K562 (cell line): ENCODE measurements at regions not wholly inside any gene's neighbourhood (a gene's known extent, or its start where the extent isn't known, plus 50 kb on each side); places are given as distances from the start of the nearest gene placed in this dataset.

ENCODE experiments used
- ATAC-seq: fragments of 200-7000 bp; cut with Tn5 transposase; 3 replicates; pipeline ENCODE4 v1.9.1; 2020; ENCODE audit warnings: moderate library complexity
- BruUV-seq: library from RNA; stranded (reverse); fragments of 400-500 nt; replicated peaks from 2 replicates; lab custom pipeline; 2021; lab: Mats Ljungman, UMichigan
- CTCF ChIA-PET: fragments of 300-600 bp; formaldehyde crosslinking; extraction: SDS; loops from one replicate; lab custom pipeline; 2021; ENCODE audit warnings: low intra/inter-chr PET ratio; lab: Yijun Ruan, JAX
- POLR2A ChIA-PET: fragments of 300-600, 350-650 bp; sonication (Branson Sonifier 250); formaldehyde crosslinking; extraction: SDS; loops from one replicate; lab custom pipeline; 2021; ENCODE audit warnings: antibody characterized with exemption, inconsistent platforms; lab: Yijun Ruan, JAX
- DNase-seq, 4 experiments: peaks; one replicate each; pipeline versions ENCODE4 v3.0.0 to v3.0.0-alpha.2; 2011 to 2018; ENCODE audit warnings: low spot score in 3 of 4, mixed read lengths in 3 of 4; ENCODE audit errors: extremely low read depth in 1 of 4
- FAIRE-seq: peaks from 2 replicates; lab custom pipeline; 2011; peaks lifted over from hg19 to GRCh38; lab: Jason Lieb, UNC
- H2AFZ ChIP-seq: 2 replicates; pipeline ENCODE4 v1.6.0; 2011; ENCODE audit warnings: low read depth, low read length, control low read depth, inconsistent platforms
- H3K27ac ChIP-seq: fragments of 200-600 bp; 3 replicates; pipeline ENCODE4 v1.8.0; 2011; ENCODE audit warnings: low read depth, mild to moderate bottlenecking, control low read depth, inconsistent platforms, low read length, moderate library complexity, mixed read lengths; ENCODE audit errors: extremely low read depth
- H3K27me3 ChIP-seq, 2 experiments: fragments of 300-600 bp in 1 of 2; 2 replicates in 1 of 2; 3 replicates in 1 of 2; pipeline versions ENCODE4 v1.6.0 to v1.8.0; 2011; ENCODE audit warnings: inconsistent platforms in 2 of 2, low read length in 2 of 2, mild to moderate bottlenecking in 1 of 2, mixed read lengths in 1 of 2, moderate library complexity in 1 of 2; ENCODE audit not compliant: control insufficient read depth in 2 of 2, insufficient read depth in 2 of 2
- H3K36me3 ChIP-seq: fragments of 300-600 bp; 3 replicates; pipeline ENCODE4 v1.8.0; 2011; ENCODE audit warnings: mild to moderate bottlenecking, low read length, inconsistent platforms; ENCODE audit not compliant: control insufficient read depth, insufficient read depth
- H3K4me1 ChIP-seq, 2 experiments: fragments of 200-600 bp in 1 of 2; replicated peaks in 1 of 2; 2 replicates in 1 of 2; 3 replicates in 1 of 2; pipeline versions ENCODE4 v1.5.1 to v1.8.0; 2011; ENCODE audit warnings: inconsistent platforms in 2 of 2, low read length in 2 of 2, mild to moderate bottlenecking in 1 of 2, mixed read lengths in 1 of 2, moderate library complexity in 1 of 2; ENCODE audit not compliant: control insufficient read depth in 2 of 2, insufficient read depth in 2 of 2
- H3K4me2 ChIP-seq: 2 replicates; pipeline ENCODE4 v1.6.1; 2011; ENCODE audit warnings: low read length, control low read depth, inconsistent platforms, mixed read lengths; ENCODE audit not compliant: insufficient read depth
- H3K4me3 ChIP-seq: fragments of 200-600 bp; sonication (generic), shearing (Covaris generic); 2 replicates; pipeline ENCODE4 v1.5.1; 2016; ENCODE audit warnings: control low read depth, inconsistent platforms
- H3K79me2 ChIP-seq: fragments of 200-600 bp; 3 replicates; pipeline ENCODE4 v1.8.0; 2011; ENCODE audit warnings: low read length, inconsistent platforms; ENCODE audit not compliant: control insufficient read depth, insufficient read depth
- H3K9ac ChIP-seq, 2 experiments: 2 replicates each; pipeline versions ENCODE4 v1.6.0 to v1.6.1; 2011; ENCODE audit warnings: low read depth in 2 of 2, low read length in 2 of 2, control low read depth in 1 of 2, inconsistent platforms in 1 of 2, mild to moderate bottlenecking in 1 of 2, mixed read lengths in 1 of 2; ENCODE audit not compliant: insufficient read depth in 1 of 2
- H3K9me1 ChIP-seq: one replicate; pipeline ENCODE4 v1.6.0; 2011; ENCODE audit warnings: inconsistent platforms, mild to moderate bottlenecking, low read length, moderate library complexity; ENCODE audit not compliant: control insufficient read depth, insufficient read depth
- H3K9me3 ChIP-seq: replicated peaks from 2 replicates; pipeline ENCODE4 v1.5.1; 2011; ENCODE audit warnings: low read depth, low read length, inconsistent platforms; ENCODE audit not compliant: control insufficient read depth, insufficient read depth
- H4K20me1 ChIP-seq: replicated peaks from 2 replicates; pipeline ENCODE4 v1.6.1; 2011; ENCODE audit warnings: low read length, inconsistent platforms, mixed read lengths; ENCODE audit not compliant: control insufficient read depth, insufficient read depth
- CBX3 ChIP-seq, 2 experiments: IDR thresholded peaks; 1 replicate in 1 of 2; 2 replicates in 1 of 2; pipeline ENCODE4 v1.6.1; 2012; ENCODE audit warnings: inconsistent platforms in 2 of 2, low read length in 2 of 2, borderline replicate concordance in 1 of 2, control low read depth in 1 of 2
- PHF20 ChIP-seq: fragments of 450-650 bp; IDR thresholded peaks from 2 replicates; pipeline ENCODE4 v1.6.1; 2018; ENCODE audit not compliant: partially characterized antibody
- RAD51 ChIP-seq: fragments of 450-650 bp; IDR thresholded peaks from 2 replicates; pipeline ENCODE4 v1.7.1; 2016; ENCODE audit warnings: low read depth, mild to moderate bottlenecking, borderline replicate concordance
- SMAD2 ChIP-seq: fragments of 150-350 bp; IDR thresholded peaks from 2 replicates; pipeline ENCODE4 v1.6.1; 2014; ENCODE audit warnings: low read depth, mild to moderate bottlenecking, low read length
- SRSF1 ChIP-seq: fragments of 200-400 bp; formaldehyde crosslinking; IDR thresholded peaks from 2 replicates; pipeline ENCODE4 v1.6.1; 2017; ENCODE audit warnings: mild to moderate bottlenecking, low read depth, low read length, moderate library complexity
- SRSF7 ChIP-seq: fragments of 200-400 bp; formaldehyde crosslinking; optimal IDR thresholded peaks from 2 replicates; pipeline ENCODE3; 2017; ENCODE audit warnings: mild to moderate bottlenecking, low read depth, low read length
- TOE1 ChIP-seq, 2 experiments: fragments of 450-650 bp in 1 of 2; sonication (generic) in 1 of 2; formaldehyde crosslinking in 1 of 2; IDR thresholded peaks; 2 replicates each; pipeline versions ENCODE4 v1.7.1 to v1.8.0; 2016 to 2022; ENCODE audit warnings: borderline replicate concordance in 2 of 2, mild to moderate bottlenecking in 2 of 2, antibody characterized with exemption in 1 of 2, inconsistent platforms in 1 of 2, low read depth in 1 of 2, missing genetic modification reagents in 1 of 2, moderate library complexity in 1 of 2
- YBX1 ChIP-seq: fragments of 450-650 bp; IDR thresholded peaks from 2 replicates; pipeline ENCODE4 v1.7.1; 2016; ENCODE audit warnings: mild to moderate bottlenecking
- ZBTB34 ChIP-seq: fragments of 250-450 bp; sonication (Bioruptor Pico); IDR thresholded peaks from 2 replicates; pipeline ENCODE4 v1.8.0; 2021; ENCODE audit warnings: mild to moderate bottlenecking, moderate library complexity
- ZNF212 ChIP-seq: fragments of 450-650 bp; formaldehyde crosslinking; IDR thresholded peaks from 2 replicates; pipeline ENCODE4 v1.4.0; 2020; ENCODE audit warnings: mild to moderate bottlenecking
- ZNF551 ChIP-seq: fragments of 250-450 bp; sonication (Bioruptor Pico); IDR thresholded peaks from 2 replicates; pipeline ENCODE4 v1.5.0; 2021; ENCODE audit warnings: mild to moderate bottlenecking, moderate library complexity
- ZSCAN29 ChIP-seq: fragments of 450-650 bp; IDR thresholded peaks from 2 replicates; pipeline ENCODE4 v1.6.1; 2017
- WGBS: fragments of 100-300 bp; shearing (Covaris generic); methylation state at CpG from one replicate; pipeline ENCODE4 v1.1.6; 2016; ENCODE audit warnings: low coverage, mixed read lengths; ENCODE audit not compliant: insufficient coverage; ENCODE audit errors: missing lambda C conversion rate; 5-methylcytosine and 5-hydroxymethylcytosine counted together
- in situ Hi-C: fragments of 300-500 bp; cut with MboI; formaldehyde crosslinking; loops from 4 replicates; pipeline ENCODE4 v1.15.0; 2018; ENCODE audit warnings: inconsistent platforms, mixed read lengths
- intact Hi-C: fragments of 100-400 bp; cut with micrococcal nuclease; formaldehyde crosslinking; loops from 2 replicates; pipeline ENCODE4 v1.14.2; 2022

DNA sequence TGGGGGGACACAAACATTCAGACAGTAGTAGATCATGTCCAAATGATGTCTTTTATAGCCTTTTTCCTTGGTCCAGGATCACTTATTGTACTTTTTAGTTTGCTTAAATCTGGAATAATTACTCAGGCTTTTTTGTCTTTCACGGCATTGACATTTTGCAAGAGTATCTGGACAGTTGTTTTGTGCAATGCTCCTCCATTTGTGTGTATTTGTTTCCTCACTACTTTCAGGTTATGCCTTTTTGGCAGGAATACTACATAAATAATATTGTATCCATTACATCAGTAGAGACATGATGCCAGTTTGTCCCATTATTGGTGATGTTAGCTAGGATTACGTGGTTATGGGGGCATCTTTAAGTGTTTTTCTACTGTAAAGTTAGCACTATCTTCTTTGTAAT is 238.3 kb downstream of the MAN2A1 start:
- no peak overlapping the region for H3K27ac ChIP-seq
- H3K9me3 ChIP-seq: no peaks in the 10 kb centered on the region
- DNase-seq (no peak), ATAC-seq (no peak)
- no peaks in the 10 kb centered on the region for H3K79me2 ChIP-seq
- CTCF ChIA-PET: no interaction called here
- POLR2A ChIA-PET: no interaction called here
- H3K27me3 ChIP-seq: peaks cover 0 to 6% of the 10 kb centered on the region in 2 experiments; a peak in 1 of 5 replicates
- intact Hi-C loops: no loop called here
- H3K9me1 ChIP-seq: no peaks in the 10 kb centered on the region
- BruUV-seq: no TSS peak
- 2% methylated on average over 2 of the region's 2 CpGs for WGBS
- H3K4me1 ChIP-seq: no peaks in the 10 kb centered on the region
- no peak overlapping the region for H2AFZ ChIP-seq
- no peak overlapping the region for H3K9ac ChIP-seq
- in situ Hi-C loops: no loop called here
- no peaks in the 10 kb centered on the region for H3K36me3 ChIP-seq
- H3K4me3 ChIP-seq: no peak overlapping the region
- no peak for TF ChIP-seq PHF20
- TF ChIP-seq ZSCAN29: no peak
- no peak for TF ChIP-seq ZBTB34 (CRISPR knock-in tag)
- no peak for TF ChIP-seq SRSF1
- TF ChIP-seq ZNF551: no peak
- TF ChIP-seq SRSF7: no peak
- no peak for TF ChIP-seq YBX1
- no peak for TF ChIP-seq ZNF212 (CRISPR knock-in tag)
- no peak for TF ChIP-seq SMAD2
- no peak for TF ChIP-seq RAD51
- no peak for TF ChIP-seq TOE1 (IDR thresholded peaks at IDR 0.05; ENCODE audit: borderline replicate concordance)
- TF ChIP-seq TOE1 (CRISPR knock-in tag; IDR thresholded peaks at IDR 0.05; ENCODE audit: borderline replicate concordance, low read depth): no peak
- TF ChIP-seq CBX3 (IDR thresholded peaks at IDR 0.05; ENCODE audit: borderline replicate concordance in 1 of 2, low read length in 2 of 2): no peak
- TF ChIP-seq, all 486 proteins: peak for 0
- FAIRE-seq: no peak
- Histone ChIP-seq H3K4me2 (no peak overlapping the region), H4K20me1 (no peaks in the 10 kb centered on the region)
